ENCODE measurements at regions not wholly inside any gene's neighbourhood (a gene's known extent, or its start where the extent isn't known, plus 50 kb on each side); places are given as distances from the start of the nearest gene placed in this dataset.

DNA sequence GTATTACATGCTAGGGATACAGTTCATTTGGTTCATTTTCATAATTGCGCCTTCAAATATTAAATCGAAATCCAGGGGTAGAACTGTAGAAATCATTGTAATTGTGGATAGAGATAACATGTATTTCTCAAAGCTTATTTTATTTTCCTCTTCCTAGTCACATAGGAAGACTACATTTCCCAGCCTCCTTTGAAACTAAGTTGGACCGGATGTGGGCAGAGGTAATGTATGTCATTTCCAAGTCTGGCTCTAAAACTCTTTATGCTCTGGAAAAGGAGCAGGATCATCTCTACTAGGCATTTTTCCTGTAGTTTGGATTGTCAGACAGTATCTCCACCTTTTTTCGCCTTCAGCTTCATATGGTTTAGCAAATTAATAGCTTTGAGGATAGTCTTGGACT is 70.1 kb upstream of the CRY1 start:
- TF ChIP-seq, protein P1, sequence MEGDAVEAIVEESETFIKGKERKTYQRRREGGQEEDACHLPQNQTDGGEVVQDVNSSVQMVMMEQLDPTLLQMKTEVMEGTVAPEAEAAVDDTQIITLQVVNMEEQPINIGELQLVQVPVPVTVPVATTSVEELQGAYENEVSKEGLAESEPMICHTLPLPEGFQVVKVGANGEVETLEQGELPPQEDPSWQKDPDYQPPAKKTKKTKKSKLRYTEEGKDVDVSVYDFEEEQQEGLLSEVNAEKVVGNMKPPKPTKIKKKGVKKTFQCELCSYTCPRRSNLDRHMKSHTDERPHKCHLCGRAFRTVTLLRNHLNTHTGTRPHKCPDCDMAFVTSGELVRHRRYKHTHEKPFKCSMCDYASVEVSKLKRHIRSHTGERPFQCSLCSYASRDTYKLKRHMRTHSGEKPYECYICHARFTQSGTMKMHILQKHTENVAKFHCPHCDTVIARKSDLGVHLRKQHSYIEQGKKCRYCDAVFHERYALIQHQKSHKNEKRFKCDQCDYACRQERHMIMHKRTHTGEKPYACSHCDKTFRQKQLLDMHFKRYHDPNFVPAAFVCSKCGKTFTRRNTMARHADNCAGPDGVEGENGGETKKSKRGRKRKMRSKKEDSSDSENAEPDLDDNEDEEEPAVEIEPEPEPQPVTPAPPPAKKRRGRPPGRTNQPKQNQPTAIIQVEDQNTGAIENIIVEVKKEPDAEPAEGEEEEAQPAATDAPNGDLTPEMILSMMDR (conservative IDR thresholded peaks at IDR 0.05), result no peak
- TF ChIP-seq ZFX (IDR thresholded peaks at IDR 0.05), result no peak
